22Rv1 (cell line): ENCODE measurements at regions not wholly inside any gene's neighbourhood (a gene's known extent, or its start where the extent isn't known, plus 50 kb on each side); places are given as distances from the start of the nearest gene placed in this dataset.

ENCODE experiments used
- CTCF ChIP-seq: fragments of 450-650 bp; IDR thresholded peaks from 2 replicates; pipeline ENCODE4 v1.5.1; 2017; ENCODE audit warnings: mild to moderate bottlenecking
- ZFX ChIP-seq: fragments of 450-650 bp; IDR thresholded peaks from 2 replicates; pipeline ENCODE4 v1.6.1; 2017; ENCODE audit warnings: antibody characterized with exemption, borderline replicate concordance

- TF ChIP-seq CTCF (no peak), ZFX (no peak)
Measured at GRCh38 chr18:54702686-54703085, 111.6 kb downstream of the DYNAP start.
